Endothelial cell of umbilical vein (primary cell): ENCODE measurements at regions not wholly inside any gene's neighbourhood (a gene's known extent, or its start where the extent isn't known, plus 50 kb on each side); places are given as distances from the start of the nearest gene placed in this dataset.

Source experiments
- BruUV-seq: library from RNA; stranded (reverse); fragments of 400-500 nt; replicated peaks from 2 replicates; lab custom pipeline; 2021; lab: Mats Ljungman, UMichigan
- CTCF ChIA-PET: fragments of 300-600, 350-600 bp; sonication (Branson Sonifier 250); formaldehyde crosslinking; loops from one replicate; lab custom pipeline; 2021; ENCODE audit warnings: antibody characterized with exemption, inconsistent platforms; lab: Charles Lee
- POLR2A ChIA-PET: fragments of 300-600, 350-600 bp; sonication (Branson Sonifier 250); formaldehyde crosslinking; loops from one replicate; lab custom pipeline; 2021; ENCODE audit warnings: antibody characterized with exemption, inconsistent platforms; lab: Charles Lee
- DNase-seq: peaks from one replicate; pipeline ENCODE4 v3.0.0-alpha.2; 2011; ENCODE audit warnings: low read depth, low spot score
- FAIRE-seq: peaks from 2 replicates; lab custom pipeline; 2011; peaks lifted over from hg19 to GRCh38; lab: Jason Lieb, UNC
- H2AFZ ChIP-seq: 2 replicates; pipeline ENCODE4 v1.6.0; 2012; ENCODE audit warnings: low read depth, low read length, control low read depth, inconsistent platforms
- H3K27ac ChIP-seq: 2 replicates; pipeline ENCODE4 v1.5.1; 2011; ENCODE audit warnings: low read depth, mild to moderate bottlenecking, control low read depth, low read length, moderate library complexity; ENCODE audit not compliant: insufficient read depth
- H3K27me3 ChIP-seq, 2 experiments: 2 replicates each; pipeline versions ENCODE4 v1.6.0 to v1.6.1; 2011; ENCODE audit warnings: low read length in 2 of 2, mixed read lengths in 1 of 2; ENCODE audit not compliant: control insufficient read depth in 2 of 2, insufficient read depth in 2 of 2
- H3K36me3 ChIP-seq, 2 experiments: 2 replicates in 1 of 2; 3 replicates in 1 of 2; pipeline ENCODE4 v1.5.1; 2011; ENCODE audit warnings: low read length in 2 of 2, mild to moderate bottlenecking in 1 of 2, moderate library complexity in 1 of 2; ENCODE audit not compliant: control insufficient read depth in 2 of 2, insufficient read depth in 2 of 2; ENCODE audit errors: extremely low read depth in 1 of 2
- H3K4me1 ChIP-seq: 3 replicates; pipeline ENCODE4 v1.5.1; 2011; ENCODE audit warnings: mild to moderate bottlenecking, low read length; ENCODE audit not compliant: control insufficient read depth, insufficient read depth; ENCODE audit errors: extremely low read depth
- H3K4me2 ChIP-seq: 2 replicates; pipeline ENCODE4 v1.6.1; 2011; ENCODE audit warnings: low read length, control low read depth, mixed read lengths; ENCODE audit not compliant: insufficient read depth
- H3K4me3 ChIP-seq, 3 experiments: fragments of 200-600 bp in 1 of 3; sonication (generic), shearing (Covaris generic) in 1 of 3; replicated peaks in 1 of 3; 2 replicates each; pipeline ENCODE4 v1.5.1; 2011 to 2016; ENCODE audit warnings: control low read depth in 3 of 3, low read length in 3 of 3, mild to moderate bottlenecking in 2 of 3, inconsistent platforms in 1 of 3, low read depth in 1 of 3, moderate library complexity in 1 of 3; ENCODE audit not compliant: insufficient read depth in 1 of 3
- H3K79me2 ChIP-seq: 2 replicates; pipeline ENCODE4 v1.6.0; 2012; ENCODE audit warnings: low read length, inconsistent platforms; ENCODE audit not compliant: control insufficient read depth, insufficient read depth
- H3K9ac ChIP-seq: replicated peaks from 2 replicates; pipeline ENCODE3; 2011; ENCODE audit warnings: low read length, control low read depth; ENCODE audit not compliant: insufficient read depth; ENCODE audit errors: extremely low read depth
- H3K9me1 ChIP-seq: replicated peaks from 3 replicates; pipeline ENCODE4 v1.6.0; 2011; ENCODE audit warnings: mild to moderate bottlenecking, low read length; ENCODE audit not compliant: control insufficient read depth, insufficient read depth; ENCODE audit errors: extremely low read depth
- H3K9me3 ChIP-seq: replicated peaks from 2 replicates; pipeline ENCODE4 v1.5.1; 2012; ENCODE audit warnings: low read length, inconsistent platforms; ENCODE audit not compliant: control insufficient read depth, insufficient read depth
- H4K20me1 ChIP-seq: replicated peaks from 2 replicates; pipeline ENCODE3; 2011; ENCODE audit warnings: mild to moderate bottlenecking, low read length; ENCODE audit not compliant: control insufficient read depth, insufficient read depth; ENCODE audit errors: extremely low read depth
- CTCF ChIP-seq, 2 donors: IDR thresholded peaks; 1 replicate in 1 of 2; 2 replicates in 1 of 2; pipeline ENCODE4 v1.5.1; 2011; ENCODE audit warnings: low read length in 2 of 2, mild to moderate bottlenecking in 2 of 2, moderate library complexity in 2 of 2, control low read depth in 1 of 2, inconsistent platforms in 1 of 2, low read depth in 1 of 2; ENCODE audit not compliant: insufficient read depth in 1 of 2; ENCODE audit errors: extremely low read depth in 1 of 2
- EZH2 ChIP-seq: IDR thresholded peaks from 2 replicates; pipeline ENCODE4 v1.6.1; 2012; ENCODE audit warnings: borderline replicate concordance, low read depth, mild to moderate bottlenecking, moderate library complexity, low read length, inconsistent platforms; ENCODE audit not compliant: severe bottlenecking
- FOS ChIP-seq: IDR thresholded peaks from 2 replicates; pipeline ENCODE4 v1.6.1; 2011; ENCODE audit warnings: mild to moderate bottlenecking, low read length, moderate library complexity, borderline replicate concordance; ENCODE audit not compliant: insufficient read depth
- GATA2 ChIP-seq: IDR thresholded peaks from 2 replicates; pipeline ENCODE4 v1.7.0; 2011; ENCODE audit warnings: low read depth, mild to moderate bottlenecking, moderate library complexity, mixed read lengths, low read length; ENCODE audit not compliant: insufficient read length, insufficient read depth
- JUN ChIP-seq: IDR thresholded peaks from 2 replicates; pipeline ENCODE4 v1.6.1; 2011; ENCODE audit warnings: borderline replicate concordance, low read depth; ENCODE audit not compliant: insufficient read length, insufficient read depth
- MAX ChIP-seq: IDR thresholded peaks from 2 replicates; pipeline ENCODE4 v1.6.1; 2011; ENCODE audit not compliant: insufficient read depth, insufficient read length
- MYC ChIP-seq: IDR thresholded peaks from one replicate; pipeline ENCODE4 v1.6.1; 2011; ENCODE audit warnings: mild to moderate bottlenecking, low read depth, low read length
- POLR2A ChIP-seq: IDR thresholded peaks from 2 replicates; pipeline ENCODE4 v1.6.1; 2012; ENCODE audit warnings: low read depth, mild to moderate bottlenecking, control low read depth, low read length
- POLR2AphosphoS5 ChIP-seq: IDR thresholded peaks from 2 replicates; pipeline ENCODE4 v1.6.1; 2012; ENCODE audit warnings: low read depth, mild to moderate bottlenecking, control low read depth, low read length, moderate library complexity; ENCODE audit not compliant: insufficient read depth
- dilution Hi-C: fragments of 300-500 bp; cut with MboI; formaldehyde crosslinking; loops from one replicate; pipeline ENCODE4 v1.15.0; 2019; ENCODE audit warnings: low sequenced_read_pairs; ENCODE audit not compliant: extremely low pct_ligation_motif_present
- intact Hi-C: fragments of 100-400 bp; cut with micrococcal nuclease; formaldehyde crosslinking; loops from one replicate; pipeline ENCODE4 v1.10.0; 2022

DNA sequence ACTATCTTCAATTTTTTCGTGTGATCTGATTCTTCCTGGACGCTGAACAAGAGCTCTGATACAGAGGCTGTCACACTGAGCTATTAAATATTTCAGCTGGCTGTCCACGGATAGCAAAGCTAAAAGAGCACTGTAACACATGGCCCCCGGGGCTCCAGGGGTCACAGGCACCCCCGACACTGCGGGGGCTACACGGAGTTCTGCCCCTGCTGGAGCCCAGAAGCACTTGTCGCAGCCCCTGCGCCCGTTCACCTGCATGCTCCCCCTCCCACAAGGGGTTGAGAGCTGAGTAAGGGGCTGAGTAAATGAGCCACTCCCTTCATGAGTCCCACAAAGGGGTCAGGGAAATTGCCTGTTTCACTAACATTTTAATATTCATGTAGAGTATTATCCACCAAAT, 316.3 kb downstream of the TMEM167A start:
- intact Hi-C loops (no loop called here), dilution Hi-C loops (no loop called here)
- Histone ChIP-seq H4K20me1 (no peaks in the 10 kb centered on the region), H3K4me3 (no peak overlapping the region), H3K27me3 (peaks cover 0 to 2% of the 10 kb centered on the region in 2 experiments), H3K9me3 (no peaks in the 10 kb centered on the region), H3K36me3 (no peaks in the 10 kb centered on the region), H3K4me1 (no peaks in the 10 kb centered on the region), H3K9ac (no peak overlapping the region), H2AFZ (no peak overlapping the region), H3K9me1 (no peaks in the 10 kb centered on the region), H3K27ac (no peak overlapping the region), H3K79me2 (no peaks in the 10 kb centered on the region), H3K4me2 (no peak overlapping the region)
- no TSS peak for BruUV-seq
- FAIRE-seq, result no peak
- no peak for DNase-seq
- ChIA-PET POLR2A (no interaction called here), CTCF (no interaction called here)
- no peak for TF ChIP-seq CTCF (IDR thresholded peaks at IDR 0.05; ENCODE audit: extremely low read depth in 1 of 2, insufficient read depth in 1 of 2, low read depth in 1 of 2, low read length in 2 of 2)
- no peak for TF ChIP-seq POLR2A
- TF ChIP-seq JUN, result no peak
- TF ChIP-seq MAX, result no peak
- TF ChIP-seq FOS, result no peak
- TF ChIP-seq MYC, result no peak
- no peak for TF ChIP-seq EZH2
- no peak for TF ChIP-seq POLR2AphosphoS5
- TF ChIP-seq GATA2, result no peak
